Upper lobe of right lung (tissue), 1 donor: ENCODE measurements at regions not wholly inside any gene's neighbourhood (a gene's known extent, or its start where the extent isn't known, plus 50 kb on each side); places are given as distances from the start of the nearest gene placed in this dataset.
"Not testable (repeated sequence)": the region's sequence is repeated elsewhere in the genome, so short reads cannot be mapped to it uniquely, and the experiment has no call there.

Experiments
- ATAC-seq: fragments of 200-7000 bp; cut with Tn5 transposase; one replicate; pipeline ENCODE4 v1.9.1; 2020; ENCODE audit warnings: mild to moderate bottlenecking, moderate library complexity
- DNase-seq: peaks from one replicate; pipeline ENCODE4 v3.0.0-alpha.2; 2020
- H3K27ac ChIP-seq: fragments of 200-600 bp; one replicate; pipeline ENCODE4 v1.8.0; 2022
- H3K27me3 ChIP-seq: fragments of 200-600 bp; one replicate; pipeline ENCODE4 v1.8.0; 2022; ENCODE audit warnings: mild to moderate bottlenecking
- H3K36me3 ChIP-seq: fragments of 200-600 bp; one replicate; pipeline ENCODE4 v1.8.0; 2022
- H3K4me1 ChIP-seq: fragments of 200-600 bp; one replicate; pipeline ENCODE4 v1.8.0; 2022
- H3K4me3 ChIP-seq: fragments of 200-600 bp; one replicate; pipeline ENCODE4 v1.8.0; 2022; ENCODE audit warnings: mild to moderate bottlenecking
- H3K9me3 ChIP-seq: fragments of 200-600 bp; one replicate; pipeline ENCODE4 v1.8.0; 2022
- CTCF ChIP-seq: fragments of 200-600 bp; IDR thresholded peaks from one replicate; pipeline ENCODE4 v1.8.0; 2022; ENCODE audit warnings: antibody characterized with exemption
- intact Hi-C: fragments of 100-400 bp; cut with DNase I; formaldehyde crosslinking; loops from one replicate; pipeline ENCODE4 v1.11.0; 2022
- donor health status: DM: no; HTN: yes; CAD: no; lungs with severe emphysema.

- Histone ChIP-seq H3K4me1 (no peaks in the 10 kb centered on the region), H3K9me3 (no peaks in the 10 kb centered on the region), H3K27me3 (no peaks in the 10 kb centered on the region), H3K36me3 (no peaks in the 10 kb centered on the region), H3K4me3 (no peak overlapping the region), H3K27ac (no peak overlapping the region)
- no peak for ATAC-seq
- intact Hi-C loops, result no loop called here
- DNase-seq, result no peak
- TF ChIP-seq CTCF, result no peak
These were observed 220.7 kb downstream of the TACR3 start for GRCh38 chr4:103499094-103499493.

GRCh38 chr4:103498161-103499070 is 221.4 kb downstream of the TACR3 start:
- H3K27ac ChIP-seq, result no peak overlapping the region
- ATAC-seq (peak; percentile 6), DNase-seq (no peak)
- TF ChIP-seq CTCF, result no peak
- no peak overlapping the region for H3K4me3 ChIP-seq
- intact Hi-C loops, result no loop called here
- no peaks in the 10 kb centered on the region for H3K4me1 ChIP-seq
- H3K9me3 ChIP-seq, result no peaks in the 10 kb centered on the region
- H3K36me3 ChIP-seq, result no peaks in the 10 kb centered on the region
- H3K27me3 ChIP-seq, result no peaks in the 10 kb centered on the region

GRCh38 chr4:103497692-103498091 is 222.1 kb downstream of the TACR3 start:
- DNase-seq (no peak), ATAC-seq (no peak)
- no peak overlapping the region for H3K4me3 ChIP-seq
- H3K9me3 ChIP-seq, result no peaks in the 10 kb centered on the region
- no peaks in the 10 kb centered on the region for H3K27me3 ChIP-seq
- no peak for TF ChIP-seq CTCF
- no peaks in the 10 kb centered on the region for H3K4me1 ChIP-seq
- intact Hi-C loops, result no loop called here
- H3K27ac ChIP-seq, result no peak overlapping the region
- H3K36me3 ChIP-seq, result no peaks in the 10 kb centered on the region

- Histone ChIP-seq H3K9me3 (no peaks in the 10 kb centered on the region), H3K4me3 (no peak overlapping the region), H3K27me3 (no peaks in the 10 kb centered on the region), H3K36me3 (no peaks in the 10 kb centered on the region), H3K4me1 (no peaks in the 10 kb centered on the region), H3K27ac (no peak overlapping the region)
- no peak for DNase-seq
- intact Hi-C loops, result no loop called here
- TF ChIP-seq CTCF, result no peak
- ATAC-seq, result no peak
These were observed 223.0 kb downstream of the TACR3 start for GRCh38 chr4:103496800-103497199.

GRCh38 chr4:103493450-103494159 is 226.2 kb downstream of the TACR3 start:
- Histone ChIP-seq H3K4me1 (no peaks in the 10 kb centered on the region), H3K4me3 (no peak overlapping the region), H3K27ac (no peak overlapping the region), H3K36me3 (no peaks in the 10 kb centered on the region), H3K27me3 (no peaks in the 10 kb centered on the region), H3K9me3 (no peaks in the 10 kb centered on the region)
- no peak for TF ChIP-seq CTCF
- ATAC-seq (no peak), DNase-seq (no peak)
- intact Hi-C loops, result no loop called here

- not testable (repeated sequence) for H3K27ac ChIP-seq, DNase-seq
These were observed 234.5 kb downstream of the TACR3 start for GRCh38 chr4:103485296-103485695.

More at GRCh38 chr4:103485296-103485695, 234.5 kb downstream of the TACR3 start:
- H3K9me3 ChIP-seq, H3K4me1 ChIP-seq, H3K4me3 ChIP-seq, ATAC-seq, H3K27me3 ChIP-seq, H3K36me3 ChIP-seq, intact Hi-C loops: not testable (repeated sequence)
